GM23338 (cell line): ENCODE measurements at regions not wholly inside any gene's neighbourhood (a gene's known extent, or its start where the extent isn't known, plus 50 kb on each side); places are given as distances from the start of the nearest gene placed in this dataset.

Experiments used
- ATAC-seq: fragments of 200-7000 bp; cut with Tn5 transposase; 3 replicates; pipeline ENCODE4 v1.9.1; 2020
- DNase-seq: peaks from one replicate; pipeline ENCODE4 v3.0.0-alpha.2; 2015; ENCODE audit warnings: low spot score
- H2AFZ ChIP-seq: fragments of 200-600 bp; sonication (generic); 2 replicates; pipeline ENCODE4 v1.8.0; 2016; ENCODE audit warnings: antibody characterized with exemption, mild to moderate bottlenecking, moderate library complexity
- H3F3A ChIP-seq: fragments of 200-600 bp; sonication (generic); replicated peaks from 2 replicates; pipeline ENCODE4 v1.8.0; 2017; ENCODE audit warnings: antibody characterized with exemption, mixed run types, low read depth
- H3K27ac ChIP-seq: fragments of 200-600 bp; sonication (generic); 2 replicates; pipeline ENCODE4 v1.6.1; 2016; ENCODE audit warnings: low read depth
- H3K27me3 ChIP-seq: fragments of 200-600 bp; sonication (generic); 2 replicates; pipeline ENCODE4 v1.8.0; 2016; ENCODE audit warnings: mild to moderate bottlenecking, mixed run types, moderate library complexity; ENCODE audit not compliant: insufficient read depth
- H3K36me3 ChIP-seq: fragments of 200-600 bp; sonication (generic); 2 replicates; pipeline ENCODE4 v1.8.0; 2016; ENCODE audit warnings: mild to moderate bottlenecking; ENCODE audit not compliant: insufficient read depth
- H3K4me1 ChIP-seq: fragments of 200-600 bp; sonication (generic); 2 replicates; pipeline ENCODE4 v1.8.0; 2016; ENCODE audit warnings: mild to moderate bottlenecking, moderate library complexity; ENCODE audit not compliant: insufficient read depth
- H3K4me2 ChIP-seq: fragments of 200-600 bp; sonication (generic); 2 replicates; pipeline ENCODE4 v1.7.1; 2017; ENCODE audit warnings: mixed run types
- H3K4me3 ChIP-seq: fragments of 200-600 bp; sonication (generic); 2 replicates; pipeline ENCODE4 v1.6.1; 2016; ENCODE audit warnings: mixed run types
- H3K79me2 ChIP-seq: fragments of 200-600 bp; sonication (generic); replicated peaks from 2 replicates; pipeline ENCODE4 v1.8.0; 2017; ENCODE audit warnings: mild to moderate bottlenecking; ENCODE audit not compliant: insufficient read depth
- H3K9me2 ChIP-seq: fragments of 200-600 bp; sonication (generic); 2 replicates; pipeline ENCODE4 v1.8.0; 2017; ENCODE audit not compliant: insufficient read depth
- H4K20me1 ChIP-seq: fragments of 200-600 bp; sonication (generic); replicated peaks from 2 replicates; pipeline ENCODE4 v1.8.0; 2017; ENCODE audit warnings: mild to moderate bottlenecking; ENCODE audit not compliant: insufficient read depth
- H3K27ac Mint-ChIP-seq: 2 replicates; pipeline ENCODE4 v1.8.0; 2020; ENCODE audit warnings: inconsistent platforms, mild to moderate bottlenecking, moderate library complexity, mixed read lengths
- H3K27me3 Mint-ChIP-seq: 3 replicates; pipeline ENCODE4 v1.8.0; 2022; ENCODE audit warnings: low read depth, mild to moderate bottlenecking, moderate library complexity, mixed read lengths, inconsistent platforms; ENCODE audit not compliant: insufficient read depth, poor library complexity
- H3K36me3 Mint-ChIP-seq: 3 replicates; pipeline ENCODE4 v1.8.0; 2021; ENCODE audit warnings: low read depth, mild to moderate bottlenecking, inconsistent platforms, moderate library complexity, mixed read lengths
- H3K4me1 Mint-ChIP-seq: 3 replicates; pipeline ENCODE4 v1.8.0; 2020; ENCODE audit warnings: mild to moderate bottlenecking, inconsistent platforms, mixed read lengths
- H3K4me3 Mint-ChIP-seq: 3 replicates; pipeline ENCODE4 v1.8.0; 2021; ENCODE audit warnings: moderate library complexity, mild to moderate bottlenecking, inconsistent platforms, mixed read lengths
- H3K9me3 Mint-ChIP-seq: 3 replicates; pipeline ENCODE4 v1.8.0; 2020; ENCODE audit warnings: moderate library complexity, mild to moderate bottlenecking, inconsistent platforms, mixed read lengths
- CREB1 ChIP-seq: fragments of 250-450 bp; sonication (Bioruptor Pico); IDR thresholded peaks from 2 replicates; pipeline ENCODE4 v1.5.0; 2020; ENCODE audit warnings: low read depth, mild to moderate bottlenecking, moderate library complexity
- EZH2 ChIP-seq: fragments of 200-600 bp; sonication (generic); IDR thresholded peaks from one replicate; pipeline ENCODE4 v1.8.0; 2017; ENCODE audit warnings: antibody characterized with exemption, mild to moderate bottlenecking, low read depth; ENCODE audit not compliant: unreplicated experiment
- EZH2phosphoT487 ChIP-seq: fragments of 200-600 bp; sonication (generic); IDR thresholded peaks from one replicate; pipeline ENCODE4 v1.8.1; 2018; ENCODE audit warnings: antibody characterized with exemption; ENCODE audit not compliant: unreplicated experiment
- JUNB ChIP-seq: IDR thresholded peaks from one replicate; pipeline ENCODE4 v1.6.1; 2016; ENCODE audit warnings: antibody characterized with exemption; ENCODE audit not compliant: unreplicated experiment
- NANOG ChIP-seq: IDR thresholded peaks from 2 replicates; pipeline ENCODE4 v1.6.1; 2016; ENCODE audit warnings: antibody characterized with exemption, borderline replicate concordance
- POLR2AphosphoS5 ChIP-seq: IDR thresholded peaks from 2 replicates; pipeline ENCODE4 v1.6.1; 2016; ENCODE audit warnings: antibody characterized with exemption, low read depth
- STAT1 ChIP-seq: IDR thresholded peaks from one replicate; pipeline ENCODE4 v1.6.1; 2016; ENCODE audit warnings: antibody characterized with exemption; ENCODE audit not compliant: unreplicated experiment
- ZNF114 ChIP-seq: fragments of 250-450 bp; sonication (Bioruptor Pico); IDR thresholded peaks from 2 replicates; pipeline ENCODE4 v1.5.0; 2020; ENCODE audit warnings: mild to moderate bottlenecking, moderate library complexity
- ZNF331 ChIP-seq: fragments of 250-450 bp; sonication (Bioruptor Pico); IDR thresholded peaks from 2 replicates; pipeline ENCODE4 v1.5.0; 2020; ENCODE audit warnings: low read depth, mild to moderate bottlenecking, moderate library complexity
- TF ChIP-seq, protein P1 (sequence below): IDR thresholded peaks from 2 replicates; pipeline ENCODE4 v1.6.1; 2016; ENCODE audit warnings: antibody characterized with exemption
- TF ChIP-seq, protein P2 (sequence below): fragments of 250-450 bp; sonication (Bioruptor Pico); IDR thresholded peaks from 2 replicates; pipeline ENCODE4 v1.5.0; 2020; ENCODE audit warnings: mild to moderate bottlenecking, moderate library complexity
- TF ChIP-seq, protein P3 (sequence below), 2 experiments: fragments of 200-600 bp in 1 of 2; sonication (generic) in 1 of 2; conservative IDR thresholded peaks; 2 replicates each; pipeline versions ENCODE4 v1.5.1 to v1.6.1; 2016 to 2017; ENCODE audit warnings: antibody characterized with exemption in 2 of 2, low read depth in 2 of 2, mild to moderate bottlenecking in 2 of 2, moderate library complexity in 1 of 2
- TF ChIP-seq, protein P4 (sequence below): IDR thresholded peaks from one replicate; pipeline ENCODE4 v1.6.1; 2018; ENCODE audit warnings: antibody characterized with exemption; ENCODE audit not compliant: unreplicated experiment

DNA sequence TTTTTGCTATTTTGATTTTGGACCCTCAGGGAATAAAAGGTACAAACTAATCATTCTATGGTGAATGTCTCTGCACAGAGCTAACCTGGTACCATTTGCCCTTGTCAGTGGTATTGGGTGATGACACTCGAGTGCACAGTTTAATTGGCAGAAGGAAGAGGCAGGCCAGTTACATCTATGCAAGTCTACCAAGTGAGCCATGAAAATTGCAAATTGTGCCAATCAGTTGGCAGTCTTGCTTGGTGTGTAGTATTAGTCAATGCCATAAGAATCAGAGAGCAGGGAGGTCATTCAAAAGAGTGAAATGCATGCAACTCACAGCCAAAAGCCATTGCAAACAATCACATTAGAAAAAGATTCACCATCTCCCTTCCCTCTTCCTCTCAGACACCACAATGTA, 479.6 kb downstream of the ADAMTS20 start:
- Mint-ChIP-seq H3K36me3 (no peaks in the 10 kb centered on the region), H3K27ac (no peak overlapping the region), H3K4me3 (no peak overlapping the region), H3K27me3 (no peaks in the 10 kb centered on the region), H3K9me3 (no peaks in the 10 kb centered on the region), H3K4me1 (no peaks in the 10 kb centered on the region)
- TF ChIP-seq, protein P1, sequence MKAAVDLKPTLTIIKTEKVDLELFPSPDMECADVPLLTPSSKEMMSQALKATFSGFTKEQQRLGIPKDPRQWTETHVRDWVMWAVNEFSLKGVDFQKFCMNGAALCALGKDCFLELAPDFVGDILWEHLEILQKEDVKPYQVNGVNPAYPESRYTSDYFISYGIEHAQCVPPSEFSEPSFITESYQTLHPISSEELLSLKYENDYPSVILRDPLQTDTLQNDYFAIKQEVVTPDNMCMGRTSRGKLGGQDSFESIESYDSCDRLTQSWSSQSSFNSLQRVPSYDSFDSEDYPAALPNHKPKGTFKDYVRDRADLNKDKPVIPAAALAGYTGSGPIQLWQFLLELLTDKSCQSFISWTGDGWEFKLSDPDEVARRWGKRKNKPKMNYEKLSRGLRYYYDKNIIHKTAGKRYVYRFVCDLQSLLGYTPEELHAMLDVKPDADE = no peak
- TF ChIP-seq, protein P2, sequence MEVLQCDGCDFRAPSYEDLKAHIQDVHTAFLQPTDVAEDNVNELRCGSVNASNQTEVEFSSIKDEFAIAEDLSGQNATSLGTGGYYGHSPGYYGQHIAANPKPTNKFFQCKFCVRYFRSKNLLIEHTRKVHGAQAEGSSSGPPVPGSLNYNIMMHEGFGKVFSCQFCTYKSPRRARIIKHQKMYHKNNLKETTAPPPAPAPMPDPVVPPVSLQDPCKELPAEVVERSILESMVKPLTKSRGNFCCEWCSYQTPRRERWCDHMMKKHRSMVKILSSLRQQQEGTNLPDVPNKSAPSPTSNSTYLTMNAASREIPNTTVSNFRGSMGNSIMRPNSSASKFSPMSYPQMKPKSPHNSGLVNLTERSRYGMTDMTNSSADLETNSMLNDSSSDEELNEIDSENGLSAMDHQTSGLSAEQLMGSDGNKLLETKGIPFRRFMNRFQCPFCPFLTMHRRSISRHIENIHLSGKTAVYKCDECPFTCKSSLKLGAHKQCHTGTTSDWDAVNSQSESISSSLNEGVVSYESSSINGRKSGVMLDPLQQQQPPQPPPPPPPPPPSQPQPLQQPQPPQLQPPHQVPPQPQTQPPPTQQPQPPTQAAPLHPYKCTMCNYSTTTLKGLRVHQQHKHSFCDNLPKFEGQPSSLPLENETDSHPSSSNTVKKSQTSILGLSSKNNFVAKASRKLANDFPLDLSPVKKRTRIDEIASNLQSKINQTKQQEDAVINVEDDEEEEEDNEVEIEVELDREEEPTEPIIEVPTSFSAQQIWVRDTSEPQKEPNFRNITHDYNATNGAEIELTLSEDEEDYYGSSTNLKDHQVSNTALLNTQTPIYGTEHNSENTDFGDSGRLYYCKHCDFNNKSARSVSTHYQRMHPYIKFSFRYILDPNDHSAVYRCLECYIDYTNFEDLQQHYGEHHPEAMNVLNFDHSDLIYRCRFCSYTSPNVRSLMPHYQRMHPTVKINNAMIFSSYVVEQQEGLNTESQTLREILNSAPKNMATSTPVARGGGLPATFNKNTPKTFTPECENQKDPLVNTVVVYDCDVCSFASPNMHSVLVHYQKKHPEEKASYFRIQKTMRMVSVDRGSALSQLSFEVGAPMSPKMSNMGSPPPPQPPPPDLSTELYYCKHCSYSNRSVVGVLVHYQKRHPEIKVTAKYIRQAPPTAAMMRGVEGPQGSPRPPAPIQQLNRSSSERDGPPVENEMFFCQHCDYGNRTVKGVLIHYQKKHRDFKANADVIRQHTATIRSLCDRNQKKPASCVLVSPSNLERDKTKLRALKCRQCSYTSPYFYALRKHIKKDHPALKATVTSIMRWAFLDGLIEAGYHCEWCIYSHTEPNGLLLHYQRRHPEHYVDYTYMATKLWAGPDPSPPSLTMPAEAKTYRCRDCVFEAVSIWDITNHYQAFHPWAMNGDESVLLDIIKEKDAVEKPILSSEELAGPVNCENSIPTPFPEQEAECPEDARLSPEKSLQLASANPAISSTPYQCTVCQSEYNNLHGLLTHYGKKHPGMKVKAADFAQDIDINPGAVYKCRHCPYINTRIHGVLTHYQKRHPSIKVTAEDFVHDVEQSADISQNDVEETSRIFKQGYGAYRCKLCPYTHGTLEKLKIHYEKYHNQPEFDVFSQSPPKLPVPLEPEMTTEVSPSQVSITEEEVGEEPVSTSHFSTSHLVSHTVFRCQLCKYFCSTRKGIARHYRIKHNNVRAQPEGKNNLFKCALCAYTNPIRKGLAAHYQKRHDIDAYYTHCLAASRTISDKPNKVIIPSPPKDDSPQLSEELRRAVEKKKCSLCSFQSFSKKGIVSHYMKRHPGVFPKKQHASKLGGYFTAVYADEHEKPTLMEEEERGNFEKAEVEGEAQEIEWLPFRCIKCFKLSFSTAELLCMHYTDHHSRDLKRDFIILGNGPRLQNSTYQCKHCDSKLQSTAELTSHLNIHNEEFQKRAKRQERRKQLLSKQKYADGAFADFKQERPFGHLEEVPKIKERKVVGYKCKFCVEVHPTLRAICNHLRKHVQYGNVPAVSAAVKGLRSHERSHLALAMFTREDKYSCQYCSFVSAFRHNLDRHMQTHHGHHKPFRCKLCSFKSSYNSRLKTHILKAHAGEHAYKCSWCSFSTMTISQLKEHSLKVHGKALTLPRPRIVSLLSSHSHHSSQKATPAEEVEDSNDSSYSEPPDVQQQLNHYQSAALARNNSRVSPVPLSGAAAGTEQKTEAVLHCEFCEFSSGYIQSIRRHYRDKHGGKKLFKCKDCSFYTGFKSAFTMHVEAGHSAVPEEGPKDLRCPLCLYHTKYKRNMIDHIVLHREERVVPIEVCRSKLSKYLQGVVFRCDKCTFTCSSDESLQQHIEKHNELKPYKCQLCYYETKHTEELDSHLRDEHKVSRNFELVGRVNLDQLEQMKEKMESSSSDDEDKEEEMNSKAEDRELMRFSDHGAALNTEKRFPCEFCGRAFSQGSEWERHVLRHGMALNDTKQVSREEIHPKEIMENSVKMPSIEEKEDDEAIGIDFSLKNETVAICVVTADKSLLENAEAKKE (CRISPR knock-in tag) = no peak
- TF ChIP-seq, protein P3, sequence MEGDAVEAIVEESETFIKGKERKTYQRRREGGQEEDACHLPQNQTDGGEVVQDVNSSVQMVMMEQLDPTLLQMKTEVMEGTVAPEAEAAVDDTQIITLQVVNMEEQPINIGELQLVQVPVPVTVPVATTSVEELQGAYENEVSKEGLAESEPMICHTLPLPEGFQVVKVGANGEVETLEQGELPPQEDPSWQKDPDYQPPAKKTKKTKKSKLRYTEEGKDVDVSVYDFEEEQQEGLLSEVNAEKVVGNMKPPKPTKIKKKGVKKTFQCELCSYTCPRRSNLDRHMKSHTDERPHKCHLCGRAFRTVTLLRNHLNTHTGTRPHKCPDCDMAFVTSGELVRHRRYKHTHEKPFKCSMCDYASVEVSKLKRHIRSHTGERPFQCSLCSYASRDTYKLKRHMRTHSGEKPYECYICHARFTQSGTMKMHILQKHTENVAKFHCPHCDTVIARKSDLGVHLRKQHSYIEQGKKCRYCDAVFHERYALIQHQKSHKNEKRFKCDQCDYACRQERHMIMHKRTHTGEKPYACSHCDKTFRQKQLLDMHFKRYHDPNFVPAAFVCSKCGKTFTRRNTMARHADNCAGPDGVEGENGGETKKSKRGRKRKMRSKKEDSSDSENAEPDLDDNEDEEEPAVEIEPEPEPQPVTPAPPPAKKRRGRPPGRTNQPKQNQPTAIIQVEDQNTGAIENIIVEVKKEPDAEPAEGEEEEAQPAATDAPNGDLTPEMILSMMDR (conservative IDR thresholded peaks at IDR 0.05; ENCODE audit: low read depth in 2 of 2) = no peak
- TF ChIP-seq, protein P4, sequence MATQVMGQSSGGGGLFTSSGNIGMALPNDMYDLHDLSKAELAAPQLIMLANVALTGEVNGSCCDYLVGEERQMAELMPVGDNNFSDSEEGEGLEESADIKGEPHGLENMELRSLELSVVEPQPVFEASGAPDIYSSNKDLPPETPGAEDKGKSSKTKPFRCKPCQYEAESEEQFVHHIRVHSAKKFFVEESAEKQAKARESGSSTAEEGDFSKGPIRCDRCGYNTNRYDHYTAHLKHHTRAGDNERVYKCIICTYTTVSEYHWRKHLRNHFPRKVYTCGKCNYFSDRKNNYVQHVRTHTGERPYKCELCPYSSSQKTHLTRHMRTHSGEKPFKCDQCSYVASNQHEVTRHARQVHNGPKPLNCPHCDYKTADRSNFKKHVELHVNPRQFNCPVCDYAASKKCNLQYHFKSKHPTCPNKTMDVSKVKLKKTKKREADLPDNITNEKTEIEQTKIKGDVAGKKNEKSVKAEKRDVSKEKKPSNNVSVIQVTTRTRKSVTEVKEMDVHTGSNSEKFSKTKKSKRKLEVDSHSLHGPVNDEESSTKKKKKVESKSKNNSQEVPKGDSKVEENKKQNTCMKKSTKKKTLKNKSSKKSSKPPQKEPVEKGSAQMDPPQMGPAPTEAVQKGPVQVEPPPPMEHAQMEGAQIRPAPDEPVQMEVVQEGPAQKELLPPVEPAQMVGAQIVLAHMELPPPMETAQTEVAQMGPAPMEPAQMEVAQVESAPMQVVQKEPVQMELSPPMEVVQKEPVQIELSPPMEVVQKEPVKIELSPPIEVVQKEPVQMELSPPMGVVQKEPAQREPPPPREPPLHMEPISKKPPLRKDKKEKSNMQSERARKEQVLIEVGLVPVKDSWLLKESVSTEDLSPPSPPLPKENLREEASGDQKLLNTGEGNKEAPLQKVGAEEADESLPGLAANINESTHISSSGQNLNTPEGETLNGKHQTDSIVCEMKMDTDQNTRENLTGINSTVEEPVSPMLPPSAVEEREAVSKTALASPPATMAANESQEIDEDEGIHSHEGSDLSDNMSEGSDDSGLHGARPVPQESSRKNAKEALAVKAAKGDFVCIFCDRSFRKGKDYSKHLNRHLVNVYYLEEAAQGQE = no peak
- TF ChIP-seq EZH2phosphoT487 (no peak), JUNB (no peak), EZH2 (no peak), CREB1 (CRISPR knock-in tag) (no peak), POLR2AphosphoS5 (no peak), ZNF114 (CRISPR knock-in tag) (no peak), NANOG (no peak), STAT1 (no peak), ZNF331 (CRISPR knock-in tag) (no peak)
- H3K4me1 ChIP-seq = no peaks in the 10 kb centered on the region
- 0 out of 2 replicates have a peak, but pooled peaks cover 2% of the 10 kb centered on the region for H3K9me2 ChIP-seq
- no peak overlapping the region for H2AFZ ChIP-seq
- H3K27me3 ChIP-seq = no peaks in the 10 kb centered on the region
- H3K27ac ChIP-seq = no peak overlapping the region
- H3K4me3 ChIP-seq = no peak overlapping the region
- no peaks in the 10 kb centered on the region for H3K79me2 ChIP-seq
- no peaks in the 10 kb centered on the region for H3K36me3 ChIP-seq
- DNase-seq = no peak
- H3F3A ChIP-seq = no peaks in the 10 kb centered on the region
- H4K20me1 ChIP-seq = no peaks in the 10 kb centered on the region
- H3K4me2 ChIP-seq = no peak overlapping the region
- ATAC-seq = no peak
